Inflammatory macrophage treated with lipopolysaccharide for 4 hours (primary cell): ENCODE measurements at regions not wholly inside any gene's neighbourhood (a gene's known extent, or its start where the extent isn't known, plus 50 kb on each side); places are given as distances from the start of the nearest gene placed in this dataset.
"Not testable (repeated sequence)": the region's sequence is repeated elsewhere in the genome, so short reads cannot be mapped to it uniquely, and the experiment has no call there.

Experiments used
- DNase-seq: peaks from one replicate; pipeline ENCODE4 v3.0.0-alpha.2; 2020

DNA sequence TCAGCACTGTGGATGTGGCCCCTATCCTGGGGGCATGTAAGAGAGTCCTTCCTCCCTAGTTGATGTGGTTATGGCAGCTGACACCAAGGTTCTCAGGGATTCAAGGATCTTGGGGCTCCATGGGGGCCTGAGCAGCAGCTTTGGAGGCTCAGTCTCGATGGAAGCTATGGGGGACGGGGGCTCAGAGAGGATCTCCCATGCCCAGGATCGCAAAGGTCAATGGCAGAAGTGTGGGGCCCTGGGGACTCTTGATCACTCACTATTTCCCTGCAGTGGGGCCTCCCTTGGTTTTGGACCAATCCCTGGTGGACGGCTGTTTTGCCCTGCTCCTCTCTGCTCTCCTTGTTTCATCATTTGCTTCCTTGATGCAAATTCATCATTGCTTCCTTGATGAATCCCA is 885.9 kb downstream of the CDH8 start:
- no peak for DNase-seq

DNA sequence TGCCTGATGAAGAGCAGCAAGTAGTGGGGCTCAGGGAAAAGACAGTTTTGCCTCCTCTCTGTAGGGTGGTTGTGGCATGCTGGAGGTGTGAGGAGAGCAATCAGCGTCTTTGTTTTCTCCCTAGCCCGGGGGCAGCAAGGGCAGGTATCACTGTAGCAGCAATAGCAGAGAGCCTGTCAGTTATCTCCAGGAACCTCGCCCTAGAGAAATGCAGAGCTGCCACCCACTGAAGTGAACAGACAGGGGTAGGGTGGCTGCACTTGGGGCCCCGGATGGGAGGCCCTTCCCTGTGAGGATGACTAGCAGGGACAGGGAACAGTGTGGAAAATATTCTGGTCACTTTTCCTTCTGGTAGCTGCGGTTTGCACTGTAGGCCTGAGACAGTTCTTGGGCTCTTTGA is 886.5 kb downstream of the CDH8 start:
- no peak for DNase-seq

DNA sequence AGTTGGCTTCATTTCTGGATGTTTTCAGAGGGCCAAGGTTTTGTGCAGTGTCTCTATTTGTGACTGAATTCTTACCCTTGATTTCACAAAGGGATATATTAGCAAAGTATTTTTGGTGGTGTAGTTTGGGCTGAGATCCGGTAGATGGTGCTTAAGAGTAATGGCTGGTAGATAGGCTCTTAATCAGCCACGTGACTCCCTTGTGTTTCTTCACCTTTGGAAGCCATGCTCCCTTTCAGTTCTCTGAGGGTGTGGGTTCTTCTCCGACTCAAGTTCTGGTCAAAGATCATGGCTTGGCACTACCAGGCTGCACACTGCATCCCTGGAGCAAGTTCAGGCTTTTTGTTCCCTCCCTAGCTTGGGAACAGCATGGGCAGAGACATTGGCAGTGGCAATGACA is 887.3 kb downstream of the CDH8 start:
- no peak for DNase-seq

DNA sequence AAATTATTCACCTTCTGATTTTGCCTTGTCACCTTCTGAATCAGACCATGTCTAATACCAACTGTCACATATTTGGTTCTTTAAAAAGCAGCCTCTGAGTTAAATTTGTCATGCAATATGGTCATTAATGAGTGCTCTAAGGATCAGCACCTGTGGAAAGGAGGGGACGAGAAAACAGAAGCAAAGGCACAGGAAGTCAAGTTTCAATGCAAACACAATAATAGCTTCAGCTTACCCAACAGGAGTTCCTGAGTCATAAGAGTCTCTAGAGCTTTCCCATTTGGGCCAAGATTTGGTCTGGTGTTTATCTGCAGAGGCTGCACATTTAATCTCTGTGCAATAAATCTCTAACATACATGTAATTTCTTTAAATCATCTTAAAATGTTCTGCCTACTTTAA is 889.8 kb downstream of the CDH8 start:
- no peak for DNase-seq

DNA sequence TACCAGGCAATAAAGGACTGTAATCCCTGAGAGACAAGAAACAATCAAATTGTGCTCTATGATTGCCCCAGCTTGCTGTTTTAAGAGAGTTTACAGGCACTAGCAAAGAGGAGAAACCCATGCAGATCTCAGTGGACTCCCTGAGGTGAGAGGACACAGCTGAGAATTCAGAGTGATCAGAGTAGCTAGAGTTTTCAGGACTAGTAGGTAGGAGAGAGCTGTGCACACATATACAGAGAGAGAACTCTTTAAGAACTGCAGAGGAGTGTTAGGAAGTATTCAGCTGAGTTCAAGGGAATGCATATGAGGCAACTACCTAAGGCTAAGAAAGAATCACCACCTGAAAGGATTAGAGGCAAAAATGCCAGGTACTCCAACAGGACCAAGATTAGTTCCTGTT is 904.8 kb downstream of the CDH8 start:
- no peak for DNase-seq

DNA sequence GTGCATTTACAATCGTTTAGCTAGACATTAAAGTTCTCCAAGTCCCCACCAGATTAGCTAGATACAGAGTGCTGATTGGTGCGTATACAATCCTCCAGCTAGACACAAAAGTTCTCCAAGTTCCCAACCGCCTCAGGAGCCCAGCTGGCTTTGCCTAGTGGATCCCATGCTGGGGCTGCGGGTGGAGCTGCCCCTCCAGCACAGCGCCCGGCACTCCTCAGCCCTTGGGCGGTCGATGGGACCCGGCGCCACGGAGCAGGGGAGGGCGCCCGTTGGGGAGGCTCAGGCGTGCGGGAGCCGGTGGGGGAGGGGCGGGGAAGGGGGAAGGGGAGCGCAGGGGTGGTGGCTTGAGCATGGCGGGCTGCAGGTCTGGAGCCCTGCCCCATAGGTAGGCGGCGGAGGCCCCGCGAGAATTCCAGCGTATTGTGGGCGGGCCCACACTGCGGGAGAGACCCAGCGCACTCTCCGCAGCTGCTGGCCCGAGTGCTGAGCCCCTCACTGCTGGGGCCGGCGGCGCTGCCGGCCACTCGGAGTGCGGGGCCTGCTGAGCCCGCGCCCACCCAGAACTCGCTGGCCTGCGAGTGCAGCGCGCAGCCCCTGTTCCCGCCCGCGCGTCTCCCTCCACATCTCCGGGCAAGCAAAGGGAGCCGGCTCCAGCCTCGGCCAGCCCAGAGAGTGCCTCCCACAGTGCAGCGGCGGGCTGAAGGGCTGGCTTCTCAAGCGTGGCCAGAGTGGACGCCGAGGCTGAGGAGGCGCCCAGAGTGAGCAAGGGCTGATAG is 907.5 kb downstream of the CDH8 start:
- no peak for DNase-seq

DNA sequence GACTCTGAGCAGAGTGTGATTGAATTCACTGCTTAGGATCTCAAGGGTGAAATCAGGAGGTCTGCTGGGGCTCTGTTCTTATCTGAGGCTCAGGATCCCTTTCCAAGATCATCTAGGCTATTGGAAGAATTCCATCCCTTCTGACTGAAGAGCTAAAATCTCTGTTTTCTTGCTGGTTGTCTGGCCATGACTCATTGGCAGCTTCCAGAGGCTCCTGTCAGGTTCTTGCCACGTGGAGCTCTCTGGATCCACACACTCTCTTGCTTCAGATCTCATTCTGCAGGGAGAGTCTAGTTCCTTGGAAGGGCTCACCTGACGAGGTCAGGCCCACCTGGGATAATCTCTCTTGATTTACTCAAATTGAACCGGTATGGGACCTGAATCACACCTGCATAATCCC is 930.7 kb downstream of the CDH8 start:
- no peak for DNase-seq

DNA sequence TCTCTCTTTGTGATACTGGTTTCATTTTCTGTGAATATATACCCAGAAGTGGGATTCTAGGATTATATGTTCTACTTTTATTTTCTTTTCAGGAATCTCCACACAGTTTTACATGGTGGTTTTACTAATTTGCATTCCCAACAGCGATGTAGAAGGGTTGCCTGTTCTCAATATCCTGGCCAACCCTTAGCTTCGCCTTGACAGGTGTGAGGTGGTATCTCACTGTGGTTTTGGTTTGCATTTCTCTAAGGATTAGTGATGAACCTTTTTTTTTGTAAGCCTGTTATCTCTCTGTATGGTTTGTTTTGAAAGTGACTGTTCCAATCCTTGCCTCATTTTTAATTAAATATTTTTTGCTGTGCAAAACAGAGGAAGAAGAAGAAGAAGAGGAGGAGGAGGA is 937.7 kb downstream of the CDH8 start:
- no peak for DNase-seq

DNA sequence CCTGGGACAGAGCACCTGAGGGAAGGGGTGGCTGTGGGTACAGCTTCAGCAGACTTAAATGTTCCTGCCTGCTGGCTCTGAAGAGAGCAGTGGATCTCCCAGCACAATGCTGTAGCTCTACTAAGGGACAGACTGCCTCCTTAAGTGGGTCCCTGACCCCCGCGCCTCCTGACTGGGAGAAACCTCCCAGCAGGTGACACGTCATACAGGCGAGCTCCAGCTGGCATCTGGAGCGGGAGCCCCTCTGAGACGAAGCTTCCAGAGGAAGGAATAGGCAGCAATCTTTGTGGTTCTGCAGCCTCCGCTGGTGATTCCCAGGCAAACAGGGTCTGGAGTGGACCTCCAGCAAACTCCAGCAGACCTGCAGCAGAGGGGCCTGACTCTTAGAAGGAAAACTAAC is 944.9 kb downstream of the CDH8 start:
- not testable (repeated sequence) for DNase-seq

DNA sequence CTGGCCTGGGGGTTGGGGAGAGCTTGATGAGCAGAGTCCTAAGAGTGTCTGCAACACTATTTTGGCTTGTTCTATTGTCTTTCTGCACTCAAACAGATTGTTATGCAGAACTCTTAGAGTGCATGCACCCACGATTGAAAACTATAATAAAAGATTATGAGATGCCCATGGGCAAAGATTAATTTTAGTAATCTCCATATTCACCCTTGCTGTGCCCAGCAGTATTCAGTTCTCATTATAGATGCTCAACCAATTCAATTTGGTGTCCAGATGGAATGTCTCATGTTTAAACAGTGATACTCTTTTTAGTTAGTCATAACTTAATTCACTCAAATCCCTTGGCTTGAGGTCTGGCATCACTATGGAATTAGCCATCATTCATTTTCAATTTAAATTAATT is 952.5 kb downstream of the CDH8 start:
- no peak for DNase-seq

DNA sequence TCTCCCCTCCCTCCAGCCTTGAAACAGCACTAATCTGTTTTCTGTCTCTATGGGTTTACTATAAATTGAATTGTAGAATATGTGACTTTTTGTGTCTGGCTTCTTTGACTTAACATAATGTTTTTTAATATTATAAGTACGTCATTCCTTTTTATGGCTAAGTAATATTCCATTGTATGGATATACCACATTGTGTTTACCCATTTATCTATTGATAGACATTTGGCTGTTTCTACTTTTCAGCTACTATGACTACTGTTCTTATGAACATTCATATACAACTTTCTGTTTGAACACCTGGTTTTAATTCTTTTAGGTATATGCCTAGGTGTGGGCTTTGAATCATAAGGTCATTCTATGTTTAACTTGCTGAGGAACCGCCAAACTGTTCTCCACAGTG is 961.9 kb downstream of the CDH8 start:
- no peak for DNase-seq

DNA sequence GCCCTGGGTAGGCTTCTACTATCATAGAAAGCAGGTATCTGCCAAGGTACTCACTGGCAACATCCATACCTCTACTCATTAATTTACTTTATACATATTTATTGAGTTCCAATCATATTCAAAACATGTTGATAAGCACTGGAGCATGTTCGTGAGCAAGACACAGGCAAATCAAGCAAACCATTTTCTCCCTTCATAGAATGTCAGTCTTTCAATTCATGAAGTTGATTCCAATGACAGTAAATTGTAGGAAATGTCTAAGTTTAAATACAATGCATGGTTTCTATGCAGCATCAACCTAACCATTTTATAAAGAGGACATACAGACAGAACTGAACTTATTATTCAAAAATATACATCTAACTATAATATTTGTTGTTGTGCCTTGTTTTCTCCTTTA is 978.6 kb downstream of the CDH8 start:
- DNase-seq: no peak

DNA sequence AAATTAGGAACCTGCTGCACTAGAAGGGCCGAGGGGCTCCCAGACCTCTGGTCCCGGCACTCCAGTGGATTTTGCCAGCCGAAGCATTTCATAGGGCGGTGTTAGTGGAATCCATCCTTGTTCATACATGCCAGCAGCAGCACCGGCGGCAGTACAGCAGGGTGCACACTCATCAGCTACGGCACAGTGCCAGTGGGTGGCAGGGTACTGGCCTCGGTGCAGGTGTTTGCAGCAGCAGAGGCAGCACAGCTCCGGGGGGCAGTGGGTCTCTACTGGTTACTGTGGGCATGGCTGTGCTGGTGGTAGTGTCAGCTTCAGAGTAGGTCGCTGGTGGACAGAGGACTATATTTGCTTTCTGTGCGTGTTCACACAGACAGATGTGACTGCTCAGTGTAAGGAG is 985.7 kb downstream of the CDH8 start:
- DNase-seq: no peak

DNA sequence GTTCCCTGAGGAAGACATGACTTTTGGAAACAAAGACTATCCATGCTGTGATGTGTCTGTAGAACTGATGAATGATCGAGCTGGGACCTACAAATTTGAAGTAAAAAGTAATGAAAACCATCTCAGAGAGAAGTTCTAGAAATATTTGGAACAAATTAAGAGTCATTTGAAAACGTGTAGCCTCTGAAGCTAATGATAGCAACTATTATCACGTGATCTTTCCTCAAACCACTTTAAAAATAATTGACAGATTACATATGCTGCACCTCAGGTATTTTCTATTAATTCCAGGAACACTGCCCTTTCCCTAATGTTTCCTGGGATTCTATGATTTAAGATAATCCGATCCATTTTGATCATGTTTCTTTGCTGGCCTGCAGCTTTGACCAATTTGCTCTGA is 990.3 kb downstream of the CDH8 start:
- DNase-seq: no peak

DNA sequence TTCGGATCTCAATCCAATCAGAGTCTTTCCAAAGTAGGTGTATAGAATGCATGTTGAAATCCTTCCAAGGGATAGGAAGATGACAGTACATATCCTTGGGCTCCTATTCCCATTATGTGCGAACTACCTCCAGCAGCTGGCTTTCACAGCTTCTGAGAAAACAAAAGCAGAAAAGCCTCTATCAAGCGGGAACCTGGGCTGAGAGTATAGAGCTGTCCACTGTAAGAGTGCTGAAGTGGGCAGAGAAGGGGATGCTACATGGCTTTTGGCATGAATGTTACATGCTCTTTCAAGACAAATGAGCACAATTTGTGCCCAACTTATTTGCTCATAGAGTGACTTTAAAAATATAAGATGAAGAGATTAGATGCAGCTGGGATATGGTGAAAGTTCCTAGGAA is 993.5 kb downstream of the CDH8 start:
- DNase-seq: no peak

DNA sequence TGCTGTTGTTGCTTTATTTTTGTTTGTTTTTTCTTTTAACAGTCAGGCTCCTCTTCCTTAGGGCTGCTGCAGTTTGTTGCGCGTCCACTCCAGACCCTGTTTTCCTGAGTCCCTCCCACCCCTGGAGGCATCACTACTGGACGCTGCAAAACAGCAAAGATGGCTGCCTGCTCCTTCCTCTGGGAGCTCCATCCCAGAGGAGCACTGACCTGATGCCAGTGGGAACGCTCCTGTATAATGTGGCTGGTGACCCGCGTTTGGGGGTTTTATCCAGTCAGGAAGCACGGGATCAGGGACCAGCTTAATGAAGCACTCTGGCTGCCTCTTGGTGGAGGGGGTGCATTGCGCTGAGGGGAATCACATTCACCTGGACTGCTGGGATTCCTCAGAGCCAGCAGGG is 1005.6 kb downstream of the CDH8 start:
- no peak for DNase-seq

DNA sequence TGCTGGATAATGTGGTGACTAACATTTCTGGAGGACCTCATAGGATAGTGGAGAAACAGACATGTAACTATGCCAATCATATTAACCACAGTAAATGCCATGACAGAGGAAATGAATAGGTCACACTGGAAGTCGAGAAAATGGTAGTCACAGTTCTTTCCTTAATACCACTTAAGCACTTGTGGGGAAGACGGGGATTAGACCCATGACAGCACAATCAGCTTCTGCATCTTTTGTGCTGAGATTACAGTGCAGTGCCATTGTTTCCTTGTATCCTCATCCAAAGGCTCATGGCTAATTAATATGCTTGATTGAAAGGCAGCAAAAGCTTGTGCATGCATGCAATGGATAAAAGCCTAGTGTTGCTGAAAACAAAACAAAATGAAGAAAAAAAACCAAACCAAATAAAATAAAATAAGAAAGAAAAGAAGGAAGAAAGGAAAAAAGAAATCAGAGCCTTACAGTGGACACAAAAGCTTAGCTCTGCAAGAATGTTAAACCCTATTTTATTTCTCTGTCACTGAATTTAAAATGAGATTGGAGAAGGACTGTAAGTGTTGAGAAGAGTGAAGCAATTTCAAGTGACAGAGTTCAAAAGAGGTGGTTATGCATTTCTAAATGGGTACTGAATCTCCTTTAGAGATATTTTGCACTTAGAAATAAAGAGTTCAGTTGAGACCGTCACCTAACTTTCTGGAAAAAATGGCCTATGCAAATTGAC is 1011.9 kb downstream of the CDH8 start:
- no peak for DNase-seq

DNA sequence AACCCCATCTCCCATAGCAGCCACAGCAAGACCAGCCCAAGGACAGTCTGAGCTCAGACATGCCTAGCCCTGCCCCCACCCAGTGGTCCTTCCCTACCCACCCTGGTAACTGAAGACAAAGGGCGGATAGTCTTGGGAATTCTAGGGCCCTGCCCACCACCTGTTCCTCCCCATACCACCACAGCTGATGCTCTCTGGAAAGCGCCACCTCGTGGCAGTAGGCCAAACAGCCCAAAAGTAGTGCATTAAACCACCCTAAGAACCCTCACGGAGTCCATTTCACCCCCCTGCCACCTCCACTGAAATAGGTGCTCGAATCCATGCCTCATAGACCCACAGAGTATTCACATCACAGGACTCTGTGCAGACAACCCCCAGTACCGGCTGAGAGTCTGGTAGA is 1021.4 kb downstream of the CDH8 start:
- DNase-seq: no peak

DNA sequence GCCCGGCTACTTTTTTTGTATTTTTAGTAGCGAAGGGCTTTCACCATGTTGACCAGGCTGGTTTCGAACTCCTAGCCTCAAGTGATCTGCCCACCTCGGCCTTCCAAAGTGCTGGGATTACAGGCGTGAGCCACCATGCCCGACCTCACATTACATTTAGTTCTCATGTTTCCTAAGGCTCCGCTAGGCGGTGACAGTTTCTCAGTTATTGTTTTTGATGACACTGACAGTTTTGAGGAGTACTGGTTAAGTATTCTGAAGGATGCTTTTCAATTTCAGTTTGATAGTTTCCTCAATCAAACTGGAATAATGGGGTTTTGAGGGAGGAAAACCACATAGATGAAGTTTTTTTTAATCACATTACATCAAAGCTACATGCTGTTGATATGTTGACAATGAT is 1028.5 kb downstream of the CDH8 start:
- DNase-seq: no peak

DNA sequence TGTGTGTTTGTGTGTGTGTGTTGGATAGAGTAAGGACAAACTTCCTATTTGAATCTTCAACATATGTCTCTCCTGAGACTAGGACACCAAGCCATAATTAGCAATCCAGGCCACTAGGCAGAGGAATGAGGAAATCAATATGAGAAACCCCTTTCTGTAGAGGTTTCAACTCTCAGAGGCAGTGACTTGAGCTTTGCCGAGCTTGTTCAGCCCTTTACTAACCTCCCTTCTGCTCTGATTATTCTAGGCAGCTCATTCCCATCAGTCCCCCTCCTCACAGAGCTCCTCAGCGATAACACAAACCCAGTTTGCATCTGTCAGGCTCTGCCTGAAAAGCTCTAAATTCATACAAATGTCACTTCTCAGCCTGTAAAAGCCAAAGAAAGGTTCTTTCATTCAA is 1030.3 kb downstream of the CDH8 start:
- no peak for DNase-seq

DNA sequence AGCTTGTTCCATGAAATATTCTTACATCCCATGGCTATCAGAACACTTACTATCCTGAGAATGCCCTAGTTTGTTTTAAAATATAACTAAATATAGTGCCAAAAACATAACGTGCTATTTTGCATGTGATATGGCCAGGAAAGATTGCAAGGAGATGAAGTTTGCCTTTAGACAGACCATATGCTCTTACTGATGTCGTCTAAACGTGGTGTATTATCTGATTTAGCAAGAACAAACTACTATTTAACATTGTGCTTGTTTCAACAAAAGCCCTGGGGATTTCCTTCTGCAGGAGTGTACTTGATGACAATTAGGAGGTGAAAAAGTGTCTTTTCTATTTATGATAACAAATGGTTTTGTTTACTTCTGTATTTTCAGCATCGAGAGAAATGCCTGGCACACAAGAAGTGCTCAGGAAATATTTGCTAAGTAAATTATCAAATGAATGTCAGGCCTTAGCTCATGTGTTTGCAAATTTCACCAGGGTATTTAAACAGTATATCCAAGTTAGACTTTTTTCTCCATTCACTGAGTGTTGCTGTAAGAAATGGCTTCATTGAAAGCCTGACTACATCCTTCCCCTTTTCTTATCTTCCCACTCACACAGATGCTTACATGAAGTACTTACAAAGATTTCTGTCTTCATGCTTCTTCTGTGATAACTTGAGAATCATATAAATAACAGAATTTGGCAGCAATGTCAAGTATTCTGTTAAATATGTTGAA is 1033.6 kb downstream of the CDH8 start:
- no peak for DNase-seq

DNA sequence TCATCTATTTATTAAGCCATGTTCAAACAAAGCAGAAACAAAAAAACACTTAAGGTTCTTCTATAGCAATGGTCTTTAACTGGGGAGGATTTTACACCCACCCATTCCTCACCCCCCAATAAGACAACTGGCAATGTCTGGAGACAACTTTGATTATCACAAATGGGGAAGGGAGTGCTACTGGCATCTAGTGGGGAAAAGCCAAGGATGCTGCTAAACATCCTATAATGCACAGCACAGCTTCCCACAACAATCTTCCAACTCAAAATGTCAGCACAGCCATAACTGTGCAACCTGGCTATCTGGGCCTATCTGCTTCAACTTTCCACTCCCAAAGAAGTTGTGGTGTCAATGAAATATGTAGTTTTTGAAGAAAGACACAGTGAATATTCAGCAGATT is 1044.4 kb downstream of the CDH8 start:
- no peak for DNase-seq

DNA sequence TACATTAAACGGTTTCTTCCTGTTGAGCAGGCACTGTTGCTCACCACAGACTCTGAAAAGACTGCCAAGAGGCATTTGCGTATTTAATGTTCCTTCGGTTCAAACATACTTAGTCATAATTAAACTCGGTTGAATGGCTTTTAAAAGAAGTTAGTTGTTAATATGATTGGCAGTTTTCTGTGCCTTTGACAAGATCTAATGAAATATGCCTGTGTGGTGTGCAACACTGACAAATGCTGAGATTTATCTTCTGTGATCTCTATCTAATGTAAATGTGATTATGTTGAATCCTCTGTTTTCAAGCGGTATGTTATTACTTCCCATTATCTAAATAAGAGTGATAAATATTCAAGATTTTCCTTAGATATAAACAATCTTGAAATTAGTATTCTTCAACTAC is 1046.6 kb downstream of the CDH8 start:
- DNase-seq: no peak

DNA sequence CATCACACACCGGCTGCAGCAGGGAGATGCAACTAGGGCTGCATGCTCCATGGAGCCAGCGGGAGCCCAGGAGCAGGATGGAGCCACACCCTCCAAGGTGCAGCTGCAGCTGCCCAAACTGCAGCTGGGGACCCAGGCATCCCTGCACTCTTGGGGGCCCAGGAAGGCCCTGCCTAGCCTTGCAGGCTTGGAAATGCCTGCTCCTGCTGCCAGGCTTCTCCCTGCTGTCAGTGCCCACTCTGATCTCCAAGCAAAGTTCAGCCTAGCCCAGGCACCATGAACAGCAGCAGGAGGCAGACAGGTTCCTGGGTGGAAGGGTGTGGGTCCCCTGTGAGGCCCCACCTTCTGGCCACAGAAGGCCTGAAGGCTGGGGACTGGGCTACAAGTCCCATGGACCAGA is 1057.1 kb downstream of the CDH8 start:
- DNase-seq: no peak
